ENCODE measurements at regions not wholly inside any gene's neighbourhood (a gene's known extent, or its start where the extent isn't known, plus 50 kb on each side); places are given as distances from the start of the nearest gene placed in this dataset.

DNA sequence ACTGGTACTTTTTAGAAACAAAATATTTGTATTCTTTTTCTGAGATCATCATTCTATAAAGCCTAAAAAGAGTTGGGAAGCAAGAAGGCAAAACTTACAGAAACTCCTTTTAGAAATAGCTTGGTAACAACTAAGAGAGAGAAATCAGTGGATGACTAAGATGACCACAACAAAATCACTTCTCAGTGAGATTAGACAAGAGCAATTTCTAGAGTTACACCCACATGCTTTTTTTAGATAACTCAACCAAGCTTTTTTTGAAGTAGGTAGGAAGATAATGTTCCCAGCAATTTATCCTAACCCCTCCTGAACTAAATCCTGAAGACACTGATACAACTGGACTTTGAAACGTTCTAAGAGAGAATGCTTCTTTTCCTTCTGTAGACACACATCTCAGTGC is 576.4 kb downstream of the SLC6A15 start:
- H3K4me1 ChIP-seq (ENCODE audit: insufficient read depth, low read length): no peaks in the 10 kb centered on the region
- ATAC-seq (ENCODE audit: insufficient read depth, low read depth): no peak

DNA sequence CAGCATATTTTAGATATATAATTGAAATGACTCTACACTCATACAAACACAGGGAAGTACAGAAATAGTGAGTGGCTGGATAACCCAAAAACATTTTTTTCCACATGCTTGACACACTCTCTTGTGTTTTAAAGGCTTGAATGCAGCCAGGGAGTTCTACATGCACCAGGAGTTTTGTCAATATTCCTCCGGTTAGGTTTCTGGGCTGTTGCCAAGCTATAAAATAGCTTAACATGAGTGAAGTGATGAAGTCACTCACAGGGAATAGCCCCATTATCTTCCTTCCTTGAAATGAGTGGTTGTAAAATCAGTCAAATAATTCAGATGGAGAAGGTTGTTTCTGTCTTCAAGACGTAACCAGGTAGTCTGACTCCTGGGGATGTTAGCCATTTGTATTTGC is 582.7 kb downstream of the SLC6A15 start:
- Histone ChIP-seq H2AFZ (ENCODE audit: low read depth, low read length) (no peak overlapping the region), H3K36me3 (ENCODE audit: insufficient read depth, low read length) (no peaks in the 10 kb centered on the region), H3K79me2 (ENCODE audit: insufficient read depth, low read length) (no peaks in the 10 kb centered on the region), H3K4me1 (ENCODE audit: insufficient read depth, low read length) (no peaks in the 10 kb centered on the region), H4K20me1 (ENCODE audit: insufficient read depth, low read length) (no peaks in the 10 kb centered on the region), H3K27ac (ENCODE audit: low read length) (no peak overlapping the region), H3K9me3 (ENCODE audit: insufficient read depth, low read length, severe bottlenecking) (no peaks in the 10 kb centered on the region), H3K4me3 (ENCODE audit: low read depth in 1 of 2, low read length in 2 of 2) (no peak overlapping the region), H3K27me3 (ENCODE audit: insufficient read depth, low read length, poor library complexity) (no peaks in the 10 kb centered on the region), H3K9ac (ENCODE audit: low read depth, low read length) (no peak overlapping the region), H3K4me2 (ENCODE audit: insufficient read depth, low read length) (no peak overlapping the region)
- ATAC-seq (ENCODE audit: insufficient read depth, low read depth): no peak
- TF ChIP-seq, protein P1, sequence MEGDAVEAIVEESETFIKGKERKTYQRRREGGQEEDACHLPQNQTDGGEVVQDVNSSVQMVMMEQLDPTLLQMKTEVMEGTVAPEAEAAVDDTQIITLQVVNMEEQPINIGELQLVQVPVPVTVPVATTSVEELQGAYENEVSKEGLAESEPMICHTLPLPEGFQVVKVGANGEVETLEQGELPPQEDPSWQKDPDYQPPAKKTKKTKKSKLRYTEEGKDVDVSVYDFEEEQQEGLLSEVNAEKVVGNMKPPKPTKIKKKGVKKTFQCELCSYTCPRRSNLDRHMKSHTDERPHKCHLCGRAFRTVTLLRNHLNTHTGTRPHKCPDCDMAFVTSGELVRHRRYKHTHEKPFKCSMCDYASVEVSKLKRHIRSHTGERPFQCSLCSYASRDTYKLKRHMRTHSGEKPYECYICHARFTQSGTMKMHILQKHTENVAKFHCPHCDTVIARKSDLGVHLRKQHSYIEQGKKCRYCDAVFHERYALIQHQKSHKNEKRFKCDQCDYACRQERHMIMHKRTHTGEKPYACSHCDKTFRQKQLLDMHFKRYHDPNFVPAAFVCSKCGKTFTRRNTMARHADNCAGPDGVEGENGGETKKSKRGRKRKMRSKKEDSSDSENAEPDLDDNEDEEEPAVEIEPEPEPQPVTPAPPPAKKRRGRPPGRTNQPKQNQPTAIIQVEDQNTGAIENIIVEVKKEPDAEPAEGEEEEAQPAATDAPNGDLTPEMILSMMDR (IDR thresholded peaks at IDR 0.05; ENCODE audit: borderline replicate concordance, extremely low read depth, low read length, poor library complexity, severe bottlenecking): no peak
- no peak for TF ChIP-seq EZH2 (IDR thresholded peaks at IDR 0.05; ENCODE audit: borderline replicate concordance, low read depth, low read length, severe bottlenecking)
- DNase-seq: no peak

More for the DNA sequence above, 576.4 kb downstream of the SLC6A15 start:
- Histone ChIP-seq H3K4me3 (ENCODE audit: low read depth in 1 of 2, low read length in 2 of 2) (no peak overlapping the region), H3K27ac (ENCODE audit: low read length) (no peak overlapping the region), H4K20me1 (ENCODE audit: insufficient read depth, low read length) (no peaks in the 10 kb centered on the region), H3K36me3 (ENCODE audit: insufficient read depth, low read length) (no peaks in the 10 kb centered on the region), H3K79me2 (ENCODE audit: insufficient read depth, low read length) (no peaks in the 10 kb centered on the region), H2AFZ (ENCODE audit: low read depth, low read length) (no peak overlapping the region), H3K27me3 (ENCODE audit: insufficient read depth, low read length, poor library complexity) (no peaks in the 10 kb centered on the region), H3K9me3 (ENCODE audit: insufficient read depth, low read length, severe bottlenecking) (no peaks in the 10 kb centered on the region), H3K4me2 (ENCODE audit: insufficient read depth, low read length) (no peak overlapping the region), H3K9ac (ENCODE audit: low read depth, low read length) (no peak overlapping the region)
- TF ChIP-seq, protein P1 (IDR thresholded peaks at IDR 0.05; ENCODE audit: borderline replicate concordance, extremely low read depth, low read length, poor library complexity, severe bottlenecking): no peak
- TF ChIP-seq EZH2 (IDR thresholded peaks at IDR 0.05; ENCODE audit: borderline replicate concordance, low read depth, low read length, severe bottlenecking): no peak
- no peak for DNase-seq

DNA sequence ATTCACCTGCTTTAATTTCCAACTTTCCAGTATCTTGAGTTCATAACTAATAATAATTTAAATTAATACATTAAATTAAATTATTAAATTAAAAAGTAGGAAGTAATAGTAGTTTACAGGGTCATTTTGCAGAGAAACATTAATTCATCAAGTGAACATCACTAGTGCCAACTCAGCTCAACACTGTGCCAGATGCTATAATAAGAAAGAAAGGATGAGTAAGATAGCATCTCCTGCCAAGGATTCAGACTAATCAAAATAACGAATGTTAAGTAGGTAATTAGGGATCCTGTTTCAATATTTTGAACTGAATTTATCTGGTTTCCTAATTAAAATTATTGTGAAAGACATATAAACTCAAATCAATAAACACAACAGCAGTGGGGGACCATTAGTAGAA is 596.7 kb downstream of the SLC6A15 start:
- H3K9ac ChIP-seq (ENCODE audit: low read depth, low read length): no peak overlapping the region
- no peaks in the 10 kb centered on the region for H3K27me3 ChIP-seq (ENCODE audit: insufficient read depth, low read length, poor library complexity)
- DNase-seq: no peak
- H3K79me2 ChIP-seq (ENCODE audit: insufficient read depth, low read length): no peaks in the 10 kb centered on the region
- no peak overlapping the region for H3K4me2 ChIP-seq (ENCODE audit: insufficient read depth, low read length)
- no peaks in the 10 kb centered on the region for H3K4me1 ChIP-seq (ENCODE audit: insufficient read depth, low read length)
- TF ChIP-seq EZH2 (IDR thresholded peaks at IDR 0.05; ENCODE audit: borderline replicate concordance, low read depth, low read length, severe bottlenecking): no peak
- TF ChIP-seq, protein P1 (IDR thresholded peaks at IDR 0.05; ENCODE audit: borderline replicate concordance, extremely low read depth, low read length, poor library complexity, severe bottlenecking): no peak
- no peaks in the 10 kb centered on the region for H4K20me1 ChIP-seq (ENCODE audit: insufficient read depth, low read length)
- no peak overlapping the region for H3K27ac ChIP-seq (ENCODE audit: low read length)
- no peak overlapping the region for H3K4me3 ChIP-seq (ENCODE audit: low read depth in 1 of 2, low read length in 2 of 2)
- H3K9me3 ChIP-seq (ENCODE audit: insufficient read depth, low read length, severe bottlenecking): no peaks in the 10 kb centered on the region
- ATAC-seq (ENCODE audit: insufficient read depth, low read depth): no peak
- no peaks in the 10 kb centered on the region for H3K36me3 ChIP-seq (ENCODE audit: insufficient read depth, low read length)
- no peak overlapping the region for H2AFZ ChIP-seq (ENCODE audit: low read depth, low read length)

DNA sequence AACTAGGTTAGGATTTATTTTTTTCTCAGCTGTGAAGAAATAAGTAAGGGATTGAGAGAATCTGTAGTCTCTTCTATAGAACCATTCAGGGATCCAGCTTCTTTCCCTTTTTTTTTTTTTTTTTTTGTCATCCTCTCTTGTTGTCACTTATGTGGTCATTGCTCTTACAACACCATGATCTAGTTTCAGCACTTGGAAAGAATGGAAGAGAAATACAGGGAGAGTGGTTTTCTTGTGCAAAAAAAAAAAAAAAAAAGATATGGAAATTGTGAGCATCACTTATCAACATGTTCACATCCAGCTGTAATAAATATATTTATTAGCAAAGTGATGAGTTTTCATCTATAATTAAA is 599.3 kb downstream of the SLC6A15 start:
- no peak for ATAC-seq (ENCODE audit: insufficient read depth, low read depth)
- H3K27ac ChIP-seq (ENCODE audit: low read length): no peak overlapping the region
- no peaks in the 10 kb centered on the region for H4K20me1 ChIP-seq (ENCODE audit: insufficient read depth, low read length)
- H3K9ac ChIP-seq (ENCODE audit: low read depth, low read length): no peak overlapping the region
- no peaks in the 10 kb centered on the region for H3K79me2 ChIP-seq (ENCODE audit: insufficient read depth, low read length)
- H3K4me3 ChIP-seq (ENCODE audit: low read depth in 1 of 2, low read length in 2 of 2): no peak overlapping the region
- H2AFZ ChIP-seq (ENCODE audit: low read depth, low read length): no peak overlapping the region
- TF ChIP-seq, protein P1 (IDR thresholded peaks at IDR 0.05; ENCODE audit: borderline replicate concordance, extremely low read depth, low read length, poor library complexity, severe bottlenecking): no peak
- no peak for TF ChIP-seq EZH2 (IDR thresholded peaks at IDR 0.05; ENCODE audit: borderline replicate concordance, low read depth, low read length, severe bottlenecking)
- no peak for DNase-seq
- no peaks in the 10 kb centered on the region for H3K27me3 ChIP-seq (ENCODE audit: insufficient read depth, low read length, poor library complexity)
- no peaks in the 10 kb centered on the region for H3K36me3 ChIP-seq (ENCODE audit: insufficient read depth, low read length)
- no peaks in the 10 kb centered on the region for H3K9me3 ChIP-seq (ENCODE audit: insufficient read depth, low read length, severe bottlenecking)
- H3K4me1 ChIP-seq (ENCODE audit: insufficient read depth, low read length): no peaks in the 10 kb centered on the region
- no peak overlapping the region for H3K4me2 ChIP-seq (ENCODE audit: insufficient read depth, low read length)

All from DND-41 (cell line).